ENCODE measurements at regions not wholly inside any gene's neighbourhood (a gene's known extent, or its start where the extent isn't known, plus 50 kb on each side); places are given as distances from the start of the nearest gene placed in this dataset.

DNA sequence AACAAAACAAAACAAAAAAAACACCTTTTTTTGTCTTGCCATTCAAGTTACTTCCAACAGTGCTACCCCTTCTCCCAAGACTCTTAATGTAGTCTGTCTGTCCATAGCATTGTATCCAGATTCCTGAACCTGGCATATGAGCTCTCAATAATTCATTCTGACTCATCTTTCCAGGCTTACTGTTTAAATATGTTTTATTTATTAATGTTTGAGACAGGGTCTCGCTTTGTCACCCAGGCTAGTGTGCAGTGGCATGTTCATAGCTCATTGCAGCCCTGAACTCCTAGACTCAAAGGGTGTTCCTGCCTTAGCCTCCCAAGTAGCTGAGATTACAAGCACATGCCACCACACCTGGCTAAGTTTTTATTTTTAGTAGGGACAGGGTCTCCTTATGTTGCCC lies 208.0 kb upstream of the DMRT1 start:
- DNase-seq, result no peak

DNA sequence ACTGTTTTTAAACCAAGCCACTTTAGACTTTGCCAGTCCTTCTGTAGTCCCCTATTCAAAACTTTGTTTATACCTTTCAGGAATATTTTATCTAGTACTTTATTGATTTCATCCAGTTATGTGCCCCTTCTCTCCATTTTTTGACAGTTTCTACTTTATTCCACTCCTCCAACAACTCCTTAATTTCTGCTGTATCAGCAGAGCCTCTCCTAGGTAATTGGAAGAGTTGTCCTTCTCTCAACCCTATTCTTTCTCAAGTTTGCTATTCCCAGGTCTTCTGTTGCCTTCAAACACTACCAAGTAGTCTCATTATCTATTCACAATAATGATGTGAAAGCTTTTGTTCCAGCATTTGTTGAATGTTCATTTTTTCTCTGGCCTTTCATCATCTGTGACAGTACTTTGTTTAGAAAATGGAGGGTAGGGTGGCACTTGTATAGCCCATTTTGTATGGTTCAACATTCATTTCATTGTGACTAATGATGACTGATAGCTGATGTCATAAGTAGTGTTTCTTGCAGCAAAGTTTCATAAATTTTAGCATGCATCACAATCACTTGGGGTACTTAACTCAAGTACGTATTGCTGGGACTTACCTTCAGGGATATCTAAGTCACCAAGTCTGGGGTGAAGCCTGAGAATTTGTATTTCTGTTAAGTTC lies 204.4 kb upstream of the DMRT1 start:
- DNase-seq, result no peak

DNA sequence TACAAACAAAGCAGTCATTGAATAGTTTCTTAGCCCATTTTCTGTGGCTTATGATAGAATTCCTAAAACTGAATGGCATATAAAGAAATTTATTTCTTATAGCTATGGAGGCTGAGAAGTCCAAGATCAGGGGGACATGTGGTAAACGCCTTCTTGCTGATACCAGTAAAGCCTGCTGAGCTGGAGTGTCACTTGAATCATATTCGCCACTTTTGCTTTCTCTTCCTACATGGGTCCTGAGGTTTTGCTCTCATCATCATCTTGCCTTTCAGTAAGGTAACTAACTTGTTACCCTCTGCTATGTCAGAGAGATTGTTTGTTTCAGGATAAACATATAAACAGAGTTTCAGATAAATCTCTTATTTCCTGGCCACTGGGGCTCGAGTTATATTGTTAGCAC lies 203.3 kb upstream of the DMRT1 start:
- no peak for DNase-seq

DNA sequence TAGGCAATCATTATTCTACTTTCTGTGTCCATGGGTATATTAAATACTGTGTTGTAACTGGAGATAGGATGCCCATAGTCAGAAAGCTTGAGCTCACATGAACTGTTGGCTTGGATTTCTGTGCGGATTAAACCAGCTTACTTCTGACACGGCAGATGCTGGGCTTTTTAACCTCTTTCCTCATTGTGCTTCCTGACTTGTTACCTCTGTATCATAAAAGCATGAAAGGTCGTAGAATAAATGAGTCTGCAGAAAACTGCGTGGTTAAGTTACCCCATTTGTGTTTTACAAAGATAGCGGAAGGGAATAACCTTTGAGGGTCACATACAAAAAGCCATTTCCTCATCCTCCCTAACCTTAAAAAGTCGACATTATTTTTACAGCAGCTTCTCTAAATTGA lies 199.5 kb upstream of the DMRT1 start:
- no peak for DNase-seq

DNA sequence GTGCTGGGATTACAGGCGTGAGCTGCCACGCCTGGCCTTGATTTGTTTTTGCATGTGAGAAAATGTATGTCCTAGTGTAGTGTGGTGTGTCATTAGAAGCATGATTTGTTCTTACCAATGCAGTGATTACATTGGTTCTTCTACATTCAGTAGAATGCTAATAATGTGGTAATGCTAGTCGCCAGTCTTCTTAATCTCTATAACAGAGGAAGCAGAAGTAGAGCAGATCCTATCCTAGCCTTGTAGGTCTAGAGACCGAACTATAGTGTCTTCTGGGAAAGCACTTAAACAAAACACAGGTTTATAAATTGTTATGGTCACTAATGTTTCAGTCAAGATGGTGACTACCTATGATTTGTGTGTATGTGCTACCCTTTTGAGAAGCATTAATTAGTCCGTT lies 197.5 kb upstream of the DMRT1 start:
- no peak for DNase-seq

DNA sequence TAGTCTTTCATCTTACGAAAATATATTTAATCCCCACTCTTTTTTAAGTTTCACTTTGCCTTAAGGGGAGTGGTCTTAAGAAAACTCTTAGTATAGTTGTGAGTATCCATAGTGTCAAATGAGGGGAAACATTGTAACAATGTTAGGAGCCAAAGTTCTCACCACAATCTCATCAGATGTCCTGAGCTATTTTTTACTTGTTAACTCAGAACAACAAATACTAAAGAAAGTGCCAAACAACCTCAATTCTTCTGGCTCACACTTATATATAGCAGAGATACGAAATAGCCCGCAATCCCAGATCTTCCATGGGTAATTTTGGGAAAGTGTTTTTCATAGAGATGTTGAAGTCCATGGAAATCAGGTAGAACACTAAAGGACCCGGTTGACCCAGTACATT lies 194.0 kb upstream of the DMRT1 start:
- no peak for DNase-seq

DNA sequence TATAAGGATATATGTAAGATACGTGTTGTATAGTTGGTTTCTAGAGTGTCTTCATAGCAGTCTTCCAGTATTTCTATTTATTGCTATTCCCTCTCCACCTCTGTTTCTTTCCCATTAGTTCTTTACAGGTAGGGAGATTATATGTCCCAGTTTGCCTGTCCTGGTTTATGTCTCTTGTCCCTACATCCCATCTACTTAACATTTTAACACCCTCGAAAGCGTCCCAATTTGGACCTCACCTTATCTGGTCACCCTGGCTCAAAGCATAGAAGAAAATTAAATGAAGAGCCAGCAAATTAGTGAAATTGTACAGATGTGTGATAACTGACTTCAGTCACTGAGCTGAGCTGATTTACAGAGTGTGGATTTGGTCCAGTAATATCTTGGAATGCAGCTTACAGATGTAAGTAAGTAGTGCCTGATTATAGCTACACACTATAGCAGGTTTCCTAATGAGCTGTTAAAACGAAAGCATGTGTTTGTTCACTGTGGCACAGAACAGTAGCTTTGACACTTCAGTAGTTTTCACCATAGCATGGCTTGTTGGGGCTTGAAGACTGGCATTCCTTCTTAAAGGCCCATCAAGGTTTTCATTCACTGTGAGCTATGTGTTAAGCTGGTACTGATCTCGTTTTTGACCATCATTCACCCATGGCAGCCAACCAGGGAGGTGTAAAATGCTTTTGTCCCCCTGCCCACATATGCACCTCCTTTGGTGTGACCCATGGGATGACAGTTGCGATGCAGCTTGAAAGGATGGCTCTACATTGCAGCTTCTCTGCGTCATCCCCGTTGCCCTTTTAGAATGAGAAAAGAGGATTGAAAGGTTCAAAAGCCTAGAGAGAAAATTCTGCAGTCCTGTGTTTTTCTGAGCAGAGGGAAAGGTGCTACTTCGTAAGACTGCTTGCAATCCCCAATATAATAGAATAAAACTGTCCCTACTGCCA lies 192.1 kb upstream of the DMRT1 start:
- DNase-seq, result no peak

DNA sequence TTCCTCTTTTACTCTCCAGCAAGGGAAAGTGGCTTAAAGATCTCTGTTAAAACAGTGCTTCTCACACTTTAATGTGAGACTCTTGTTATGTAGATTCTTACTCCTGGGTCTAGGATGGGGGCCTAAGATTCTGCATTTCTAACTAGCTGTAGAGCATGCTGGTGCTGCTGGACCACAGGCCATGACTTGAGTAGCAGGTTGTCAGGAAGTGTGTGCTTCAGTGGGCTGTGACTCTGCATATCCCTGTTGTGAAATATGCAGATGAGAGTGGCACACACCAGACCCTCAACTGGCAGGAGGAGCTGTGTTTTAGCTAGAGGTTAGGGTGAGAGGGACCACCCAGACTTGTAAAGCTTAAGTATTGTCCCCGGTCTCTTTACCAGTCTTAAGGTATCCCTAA lies 191.1 kb upstream of the DMRT1 start:
- no peak for DNase-seq

DNA sequence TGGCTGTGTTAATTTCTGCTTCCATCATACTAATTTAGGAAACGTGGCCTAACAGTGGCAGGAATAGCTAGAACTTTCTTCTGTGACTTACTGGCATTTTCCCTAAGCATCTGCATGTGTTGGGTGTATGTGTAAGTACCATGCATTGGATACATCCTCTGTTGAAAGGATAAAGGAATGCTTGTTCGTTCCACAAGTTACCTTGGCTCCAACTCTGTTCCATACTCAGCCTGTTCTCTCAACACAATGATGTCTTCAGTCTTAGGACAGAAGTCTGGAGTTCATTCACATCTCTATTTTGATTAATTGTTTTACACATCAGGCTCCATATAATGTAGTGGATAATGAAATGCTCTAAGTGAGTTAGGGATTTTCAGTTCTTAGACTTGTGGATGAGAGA lies 190.1 kb upstream of the DMRT1 start:
- no peak for DNase-seq

DNA sequence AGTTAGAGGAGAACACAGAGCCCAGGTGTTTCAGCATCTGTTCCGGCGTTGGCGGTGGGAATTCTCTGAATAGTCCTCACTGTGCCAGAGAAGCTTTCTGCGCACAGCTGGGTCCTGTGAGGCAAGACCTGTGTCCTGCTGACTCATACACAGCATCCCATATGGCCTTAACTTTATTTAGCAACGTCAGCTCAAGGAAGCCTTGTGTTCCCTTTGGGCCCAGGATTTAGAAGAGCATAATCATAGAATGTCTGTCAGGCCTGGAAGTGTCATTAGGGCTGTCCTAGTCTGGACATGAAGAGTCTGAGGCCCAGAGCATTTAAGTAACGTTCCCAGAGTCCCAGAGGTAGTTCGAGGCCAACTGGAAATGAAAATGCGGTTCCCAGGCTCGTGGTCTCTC lies 188.6 kb upstream of the DMRT1 start:
- no peak for DNase-seq

DNA sequence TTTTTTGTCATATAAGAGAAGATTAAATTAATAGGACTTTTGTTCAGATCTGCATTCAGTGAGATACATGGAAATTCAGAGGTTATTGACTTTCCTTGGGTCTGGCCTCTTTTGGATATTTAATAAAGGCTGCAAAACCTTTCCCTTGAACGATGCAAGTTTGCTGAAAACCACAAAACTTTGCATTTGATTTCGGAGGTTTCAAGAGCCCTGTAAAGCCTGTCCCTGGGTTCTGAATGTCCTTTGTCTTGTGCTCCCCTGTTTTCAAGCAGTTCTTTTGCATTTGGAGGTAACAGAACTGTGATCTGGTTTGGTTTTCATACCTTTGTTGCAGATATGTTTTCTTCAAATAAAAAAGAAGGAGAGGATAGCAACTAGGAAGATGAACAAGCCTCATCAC lies 188.1 kb upstream of the DMRT1 start:
- no peak for DNase-seq

DNA sequence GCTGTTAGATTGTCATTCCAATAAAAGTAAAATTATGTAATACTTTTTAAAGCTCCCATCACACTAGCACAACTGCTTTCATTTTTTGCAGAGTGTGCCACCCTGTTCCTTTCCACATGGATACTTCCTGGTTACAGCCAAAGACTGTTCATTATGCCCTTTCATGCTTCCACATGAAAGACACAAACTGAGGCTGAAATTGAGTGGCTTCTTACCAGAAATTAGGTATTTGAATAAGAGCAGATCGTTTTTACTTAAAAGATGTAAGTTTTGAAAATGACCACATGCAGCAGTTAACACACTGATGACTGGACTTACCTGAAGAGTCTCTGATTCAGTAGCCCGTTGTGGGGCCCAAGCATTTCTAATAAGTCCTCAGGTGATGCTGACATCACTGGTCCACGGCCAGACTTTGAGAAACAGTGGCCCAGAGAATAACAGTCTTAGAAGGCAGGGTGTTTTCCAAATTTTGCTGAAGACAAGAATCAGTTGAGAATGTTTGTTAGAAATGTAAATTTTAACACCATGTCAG lies 187.6 kb upstream of the DMRT1 start:
- DNase-seq, result no peak

DNA sequence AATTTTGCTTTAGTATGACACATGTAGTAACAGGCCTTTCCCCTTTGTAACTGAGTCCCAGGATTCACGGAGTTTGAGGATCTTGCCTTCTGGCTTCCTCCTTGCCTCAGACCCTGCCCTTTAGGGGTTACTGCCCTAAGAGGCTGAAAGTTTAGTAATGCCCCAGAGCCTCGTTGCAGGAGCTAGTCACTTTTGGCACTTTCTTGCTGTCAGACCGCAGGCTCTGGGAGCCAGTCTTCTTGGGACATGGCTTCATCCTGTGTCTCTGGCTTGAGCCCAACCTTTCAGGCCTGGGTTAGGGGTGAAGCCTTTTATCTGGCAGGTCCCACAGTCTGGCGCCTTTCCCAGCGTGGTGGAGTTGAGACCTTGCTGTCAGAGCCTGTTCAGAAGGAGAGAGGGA lies 185.6 kb upstream of the DMRT1 start:
- DNase-seq, result no peak

DNA sequence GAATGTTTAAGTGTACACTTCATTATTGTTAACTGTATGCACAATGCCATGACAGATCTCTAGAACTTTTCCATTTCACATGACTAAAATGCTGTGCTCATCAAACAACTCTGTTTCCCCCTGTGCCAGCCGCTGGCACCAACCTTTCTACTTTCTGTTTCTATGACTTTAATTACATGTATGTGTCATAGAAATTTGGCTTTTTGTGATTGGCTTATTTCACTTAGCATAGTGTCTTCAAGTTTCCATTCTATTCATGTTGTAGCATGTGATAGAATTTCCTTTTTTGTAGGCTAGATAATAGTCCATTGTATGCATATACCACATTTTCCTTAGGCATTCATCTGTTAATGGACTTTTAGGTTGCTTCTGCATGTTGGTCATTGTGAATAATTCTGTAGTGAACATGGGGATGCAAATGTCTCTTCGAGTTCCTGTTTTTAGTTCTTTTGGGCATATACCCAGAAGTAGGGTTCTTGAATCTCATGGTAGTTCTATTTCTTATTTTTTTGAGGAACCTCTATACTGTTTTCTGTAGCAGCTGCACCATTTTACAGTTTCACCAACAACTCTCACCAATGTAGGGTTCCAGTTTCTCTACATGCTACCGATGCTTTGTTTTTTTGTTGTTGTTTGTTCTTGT lies 184.4 kb upstream of the DMRT1 start:
- no peak for DNase-seq

DNA sequence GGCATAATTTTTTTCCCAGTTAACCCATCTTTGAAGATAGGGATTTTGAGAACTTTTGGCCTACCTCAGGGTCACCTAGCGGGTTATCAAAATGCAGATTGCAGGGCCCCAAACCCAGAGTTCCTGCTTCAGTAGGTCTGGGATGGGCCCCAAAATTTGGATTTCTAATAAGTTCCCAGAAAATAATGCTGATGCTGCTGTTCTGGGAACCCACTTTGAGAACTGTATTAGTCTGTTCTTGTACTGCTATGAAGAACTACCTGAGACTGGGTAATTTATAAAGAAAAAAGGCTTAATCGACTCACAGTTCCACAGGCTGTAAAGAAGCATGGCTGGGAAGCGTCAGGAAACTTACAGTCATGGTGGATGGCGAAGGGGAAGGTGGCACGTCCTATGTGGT lies 182.2 kb upstream of the DMRT1 start:
- DNase-seq, result no peak

DNA sequence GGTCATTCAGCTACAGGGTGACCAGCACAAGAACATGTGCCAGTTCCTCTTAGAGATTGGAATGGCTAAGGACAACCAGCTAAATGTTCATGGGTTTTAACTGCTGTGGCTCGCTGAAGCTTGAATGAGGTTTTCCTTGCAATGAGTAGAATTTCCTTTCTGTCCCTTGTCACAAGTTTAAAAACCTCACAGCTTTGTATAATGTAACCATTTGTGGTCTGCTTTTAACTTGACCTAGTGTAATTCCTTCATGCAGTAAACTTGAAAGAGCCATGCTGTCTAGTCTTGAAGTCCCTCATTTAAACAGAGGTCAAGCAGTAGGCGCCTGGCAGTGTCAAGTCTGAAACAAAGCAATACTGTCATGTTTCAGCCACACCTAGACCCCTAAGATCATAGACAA lies 181.3 kb upstream of the DMRT1 start:
- DNase-seq, result no peak

DNA sequence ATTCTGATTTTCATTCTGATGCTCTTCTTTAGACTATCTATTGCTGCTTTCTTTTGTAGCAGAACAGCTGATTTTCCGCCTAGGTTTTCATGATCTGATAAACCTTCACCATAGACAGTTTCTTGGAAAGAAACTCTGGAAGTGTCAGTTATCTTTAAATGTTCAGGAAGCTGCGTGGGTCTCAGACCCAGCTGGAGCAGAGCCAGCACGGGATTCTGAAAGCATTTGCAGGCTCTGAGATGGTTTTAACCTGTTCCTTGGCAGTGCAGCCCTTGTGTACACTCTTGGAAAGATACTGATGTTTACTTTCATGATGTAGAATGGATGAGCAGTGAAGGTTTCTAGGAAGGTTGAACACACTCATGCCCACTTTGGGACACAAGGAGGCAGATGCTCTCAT lies 178.0 kb upstream of the DMRT1 start:
- no peak for DNase-seq

DNA sequence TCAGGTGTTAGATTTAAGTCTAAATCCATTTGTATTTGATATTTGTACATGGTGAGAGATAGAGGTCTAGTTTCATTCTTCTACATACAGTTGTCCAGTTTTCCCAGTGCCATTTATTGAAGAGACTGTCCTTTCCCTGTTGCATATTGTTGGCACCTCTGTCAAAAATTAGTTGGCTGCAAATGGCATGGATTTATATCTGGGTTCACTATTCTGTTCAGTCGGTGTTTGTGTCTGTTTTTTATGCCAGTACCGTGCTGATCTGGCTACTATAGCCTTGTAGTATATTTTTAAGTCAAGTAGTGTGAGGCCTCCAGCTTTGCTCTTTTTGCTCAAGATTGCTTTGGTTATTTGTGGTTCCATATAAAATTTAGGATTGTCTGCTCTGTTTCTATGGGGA lies 176.2 kb upstream of the DMRT1 start:
- DNase-seq, result no peak

DNA sequence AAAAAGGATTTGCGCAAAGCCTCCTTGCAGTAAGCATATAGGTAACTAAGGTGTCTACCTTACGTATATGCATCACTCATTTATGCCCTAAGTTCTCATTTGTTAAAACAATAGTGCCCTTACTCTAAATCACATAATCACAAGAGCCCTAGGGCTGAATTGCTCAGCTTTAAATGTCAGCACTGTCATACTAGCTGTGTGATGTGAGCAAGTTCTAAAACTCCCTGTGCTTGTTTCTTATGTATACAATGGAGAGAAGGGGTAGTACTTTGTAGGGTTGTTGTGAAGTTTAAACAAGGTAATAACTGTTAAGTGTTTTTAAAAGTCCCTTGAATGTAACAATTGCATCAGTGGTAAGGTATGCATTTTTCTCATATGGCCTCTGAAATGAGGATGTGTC lies 169.5 kb upstream of the DMRT1 start:
- DNase-seq, result no peak

DNA sequence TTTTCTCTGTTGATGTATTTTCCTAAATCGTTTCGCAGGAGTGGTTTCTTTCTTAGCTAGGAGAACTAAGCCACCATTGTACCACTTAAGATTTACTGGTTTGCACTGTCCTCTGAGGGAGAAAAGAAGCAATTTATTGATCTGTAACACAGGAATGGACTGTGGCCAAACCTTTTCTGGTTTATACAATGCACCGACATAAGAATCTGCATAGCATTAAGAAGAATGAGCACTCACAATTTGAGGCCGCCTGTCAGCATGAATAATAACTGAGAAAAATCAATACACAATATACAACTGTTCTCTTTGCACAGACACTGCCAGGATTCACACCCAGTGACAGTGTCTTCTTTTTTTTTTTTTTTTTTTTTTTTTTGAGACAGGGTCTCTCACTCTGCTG lies 168.6 kb upstream of the DMRT1 start:
- no peak for DNase-seq

DNA sequence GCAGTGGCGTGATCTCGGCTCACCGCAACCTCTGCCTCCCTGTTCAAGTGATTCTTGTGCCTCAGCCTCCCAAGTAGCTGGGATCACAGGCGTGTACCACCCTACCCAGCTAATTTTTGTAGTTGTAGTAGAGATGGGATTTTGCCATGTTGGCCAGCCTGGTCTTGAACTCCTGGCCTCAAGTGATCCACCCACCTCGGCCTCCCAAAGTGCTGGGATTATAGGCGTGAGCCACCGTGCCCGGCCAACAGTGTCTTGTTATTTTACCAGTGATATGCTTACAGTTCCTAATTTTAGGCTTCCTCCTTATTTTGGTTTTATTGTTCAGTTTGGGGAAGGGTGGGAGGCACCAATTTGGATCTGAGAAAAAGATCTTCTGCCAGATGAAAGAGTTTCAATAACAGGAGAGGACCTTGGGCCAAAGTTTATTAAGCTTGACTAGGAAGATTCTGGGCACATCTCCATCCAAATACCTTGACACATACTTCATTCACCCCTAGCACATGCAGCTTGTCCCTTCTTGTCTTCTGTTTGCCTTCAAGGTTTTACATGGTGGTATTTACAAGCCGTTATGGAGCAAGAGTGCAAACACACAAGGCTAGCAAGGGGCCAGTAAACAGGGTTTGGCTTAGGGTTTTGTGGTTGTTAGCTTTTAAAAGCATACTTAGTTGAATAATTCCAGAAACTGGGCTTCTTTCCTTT lies 168.1 kb upstream of the DMRT1 start:
- no peak for DNase-seq

DNA sequence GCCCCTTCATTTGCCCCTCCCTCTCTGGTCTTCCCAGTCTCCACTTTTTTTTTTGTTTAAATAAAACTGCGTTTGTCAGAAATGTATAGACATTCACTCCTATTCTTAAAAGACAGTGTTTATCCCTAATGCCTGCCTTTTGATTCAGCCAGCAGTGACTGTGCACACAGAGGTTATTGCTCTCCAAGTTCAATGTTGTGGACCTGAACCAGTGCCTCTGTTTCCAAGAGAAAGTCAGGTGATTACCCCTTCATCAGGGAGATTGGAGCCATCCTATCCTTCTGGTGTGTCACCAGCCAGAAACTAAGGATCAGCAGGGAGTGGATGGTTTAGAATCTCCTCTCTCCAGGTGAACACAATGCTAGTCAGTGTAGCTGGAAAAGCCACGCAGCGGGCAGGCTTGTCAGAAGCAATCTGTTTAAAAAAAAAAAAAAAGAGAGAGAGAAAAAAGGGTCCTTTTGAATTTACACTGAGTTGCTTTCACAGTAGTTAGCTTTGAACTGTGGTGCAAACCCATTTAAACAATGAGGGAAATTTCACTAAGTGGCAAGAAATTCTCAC lies 167.5 kb upstream of the DMRT1 start:
- DNase-seq, result no peak

Data from activated CD4-positive, alpha-beta T cell treated with anti-CD3 and anti-CD28 coated beads, Interleukin-2, Interleukin-6, amounts not matched to agents 100 ng/mL and 50 ng/mL, durations not matched to agents 16 hours and 8 hours (primary cell).